ENCODE measurements at regions not wholly inside any gene's neighbourhood (a gene's known extent, or its start where the extent isn't known, plus 50 kb on each side); places are given as distances from the start of the nearest gene placed in this dataset.

- ChIA-PET POLR2A (no interaction called here), CTCF (no interaction called here)
- Histone ChIP-seq H3K4me3 (ENCODE audit: low read depth, low read length) (no peak overlapping the region), H3K27me3 (replicated peaks; ENCODE audit: control insufficient read depth, insufficient read depth, low read length) (no peaks in the 10 kb centered on the region), H3K4me1 (no peaks in the 10 kb centered on the region), H3K36me3 (ENCODE audit: control insufficient read depth, insufficient read depth, low read length) (no peaks in the 10 kb centered on the region), H3K9me3 (no peaks in the 10 kb centered on the region)
- H3K4me3 Mint-ChIP-seq (ENCODE audit: unreplicated experiment): no peak overlapping the region
- H3K27me3 Mint-ChIP-seq (ENCODE audit: insufficient read depth, unreplicated experiment): no peaks in the 10 kb centered on the region
- BruUV-seq (replicated peaks): no TSS peak
- no peak for TF ChIP-seq CTCF (IDR thresholded peaks at IDR 0.05; ENCODE audit: insufficient read depth in 1 of 2, low read depth in 1 of 2, low read length in 1 of 2, severe bottlenecking in 1 of 2, unreplicated experiment in 1 of 2)
- H3K4me1 Mint-ChIP-seq (ENCODE audit: low read depth, unreplicated experiment): no peaks in the 10 kb centered on the region
- peaks cover 12% of the 10 kb centered on the region for H3K9me3 Mint-ChIP-seq (ENCODE audit: unreplicated experiment)
- no peaks in the 10 kb centered on the region for H3K36me3 Mint-ChIP-seq (ENCODE audit: insufficient read depth, unreplicated experiment)
- H3K27ac Mint-ChIP-seq (ENCODE audit: unreplicated experiment): no peak overlapping the region
- no peak for DNase-seq
- intact Hi-C loops (cut with micrococcal nuclease; ENCODE audit: unreplicated experiment): no loop called here
Measured at GRCh38 chr1:80837066-80837465, 963.7 kb upstream of the ADGRL2 start.

DNA sequence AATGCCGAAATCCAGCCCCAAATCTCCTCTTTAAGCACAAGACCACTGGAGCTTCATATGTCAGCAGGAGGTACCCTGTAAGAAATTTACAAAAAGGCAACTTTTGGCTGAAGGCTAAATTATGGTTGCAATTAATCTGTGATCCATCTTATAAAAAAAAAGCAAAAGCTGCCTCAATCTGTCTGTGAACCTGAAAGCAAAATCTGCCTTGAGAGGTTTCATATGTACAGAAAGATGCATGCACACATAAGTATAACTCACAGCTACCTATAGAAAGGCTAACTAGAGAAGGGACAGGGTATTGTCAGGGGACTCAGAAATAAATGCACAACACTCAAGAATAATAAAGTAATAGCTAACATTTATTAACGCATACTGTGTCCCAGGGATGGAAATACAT lies 964.2 kb upstream of the ADGRL2 start:
- CTCF ChIA-PET: no interaction called here
- Mint-ChIP-seq H3K36me3 (ENCODE audit: insufficient read depth, unreplicated experiment) (no peaks in the 10 kb centered on the region), H3K4me3 (ENCODE audit: unreplicated experiment) (no peak overlapping the region), H3K9me3 (ENCODE audit: unreplicated experiment) (peaks cover 6% of the 10 kb centered on the region), H3K4me1 (ENCODE audit: low read depth, unreplicated experiment) (no peaks in the 10 kb centered on the region), H3K27ac (ENCODE audit: unreplicated experiment) (no peak overlapping the region), H3K27me3 (ENCODE audit: insufficient read depth, unreplicated experiment) (no peaks in the 10 kb centered on the region)
- no peak overlapping the region for H3K4me3 ChIP-seq (ENCODE audit: low read depth, low read length)
- intact Hi-C loops (cut with micrococcal nuclease; ENCODE audit: unreplicated experiment): no loop called here
- POLR2A ChIA-PET: no interaction called here
- DNase-seq: no peak
- no peaks in the 10 kb centered on the region for H3K4me1 ChIP-seq
- H3K36me3 ChIP-seq (ENCODE audit: control insufficient read depth, insufficient read depth, low read length): no peaks in the 10 kb centered on the region
- no peak for TF ChIP-seq CTCF (IDR thresholded peaks at IDR 0.05; ENCODE audit: insufficient read depth in 1 of 2, low read depth in 1 of 2, low read length in 1 of 2, severe bottlenecking in 1 of 2, unreplicated experiment in 1 of 2)
- no peaks in the 10 kb centered on the region for H3K9me3 ChIP-seq
- H3K27me3 ChIP-seq (replicated peaks; ENCODE audit: control insufficient read depth, insufficient read depth, low read length): no peaks in the 10 kb centered on the region
- BruUV-seq (replicated peaks): no TSS peak

- Histone ChIP-seq H3K36me3 (ENCODE audit: control insufficient read depth, insufficient read depth, low read length) (no peaks in the 10 kb centered on the region), H3K27me3 (replicated peaks; ENCODE audit: control insufficient read depth, insufficient read depth, low read length) (no peaks in the 10 kb centered on the region), H3K4me3 (ENCODE audit: low read depth, low read length) (no peak overlapping the region), H3K4me1 (no peaks in the 10 kb centered on the region), H3K9me3 (no peaks in the 10 kb centered on the region)
- BruUV-seq (replicated peaks): no TSS peak
- intact Hi-C loops (cut with micrococcal nuclease; ENCODE audit: unreplicated experiment): no loop called here
- POLR2A ChIA-PET: no interaction called here
- H3K9me3 Mint-ChIP-seq (ENCODE audit: unreplicated experiment): no peaks in the 10 kb centered on the region
- CTCF ChIA-PET: no interaction called here
- H3K4me3 Mint-ChIP-seq (ENCODE audit: unreplicated experiment): no peak overlapping the region
- no peak for DNase-seq
- TF ChIP-seq CTCF (IDR thresholded peaks at IDR 0.05; ENCODE audit: insufficient read depth in 1 of 2, low read depth in 1 of 2, low read length in 1 of 2, severe bottlenecking in 1 of 2, unreplicated experiment in 1 of 2): no peak
- H3K27ac Mint-ChIP-seq (ENCODE audit: unreplicated experiment): no peak overlapping the region
- no peaks in the 10 kb centered on the region for H3K36me3 Mint-ChIP-seq (ENCODE audit: insufficient read depth, unreplicated experiment)
- H3K4me1 Mint-ChIP-seq (ENCODE audit: low read depth, unreplicated experiment): no peaks in the 10 kb centered on the region
- no peaks in the 10 kb centered on the region for H3K27me3 Mint-ChIP-seq (ENCODE audit: insufficient read depth, unreplicated experiment)
Measured at GRCh38 chr1:80827666-80828065, 973.1 kb upstream of the ADGRL2 start.

Measured in Caco-2 (cell line).